ENCODE measurements at regions not wholly inside any gene's neighbourhood (a gene's known extent, or its start where the extent isn't known, plus 50 kb on each side); places are given as distances from the start of the nearest gene placed in this dataset.

DNA sequence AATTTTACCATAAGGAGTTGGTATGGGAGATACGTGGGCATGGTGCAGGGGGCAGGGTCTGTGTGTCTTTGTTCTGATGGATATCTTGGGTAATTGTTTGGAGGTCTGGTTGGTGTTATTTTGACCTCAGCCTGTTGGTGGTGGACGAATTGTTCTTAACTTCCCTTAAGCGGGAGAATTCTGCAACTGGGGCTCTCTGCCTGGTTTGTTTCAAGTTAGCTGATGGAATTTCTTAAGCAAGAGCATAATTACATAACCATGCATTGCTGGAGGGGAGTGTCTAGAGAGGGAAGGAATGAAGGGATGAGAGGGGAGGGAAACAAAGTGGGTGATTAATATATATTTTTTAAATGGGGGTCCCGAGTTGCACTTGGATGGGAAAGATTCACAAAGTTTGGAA lies 908.5 kb upstream of the RAG2 start:
- peaks cover 26% of the 10 kb centered on the region for H3K4me1 Mint-ChIP-seq (ENCODE audit: low read depth)
- TF ChIP-seq, protein P1, sequence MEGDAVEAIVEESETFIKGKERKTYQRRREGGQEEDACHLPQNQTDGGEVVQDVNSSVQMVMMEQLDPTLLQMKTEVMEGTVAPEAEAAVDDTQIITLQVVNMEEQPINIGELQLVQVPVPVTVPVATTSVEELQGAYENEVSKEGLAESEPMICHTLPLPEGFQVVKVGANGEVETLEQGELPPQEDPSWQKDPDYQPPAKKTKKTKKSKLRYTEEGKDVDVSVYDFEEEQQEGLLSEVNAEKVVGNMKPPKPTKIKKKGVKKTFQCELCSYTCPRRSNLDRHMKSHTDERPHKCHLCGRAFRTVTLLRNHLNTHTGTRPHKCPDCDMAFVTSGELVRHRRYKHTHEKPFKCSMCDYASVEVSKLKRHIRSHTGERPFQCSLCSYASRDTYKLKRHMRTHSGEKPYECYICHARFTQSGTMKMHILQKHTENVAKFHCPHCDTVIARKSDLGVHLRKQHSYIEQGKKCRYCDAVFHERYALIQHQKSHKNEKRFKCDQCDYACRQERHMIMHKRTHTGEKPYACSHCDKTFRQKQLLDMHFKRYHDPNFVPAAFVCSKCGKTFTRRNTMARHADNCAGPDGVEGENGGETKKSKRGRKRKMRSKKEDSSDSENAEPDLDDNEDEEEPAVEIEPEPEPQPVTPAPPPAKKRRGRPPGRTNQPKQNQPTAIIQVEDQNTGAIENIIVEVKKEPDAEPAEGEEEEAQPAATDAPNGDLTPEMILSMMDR (IDR thresholded peaks at IDR 0.05), result no peak
- no peaks in the 10 kb centered on the region for H3K36me3 Mint-ChIP-seq (ENCODE audit: low read depth)
- H3K4me3 Mint-ChIP-seq (ENCODE audit: unreplicated experiment), result no peak overlapping the region
- H3K9me3 Mint-ChIP-seq (ENCODE audit: low read depth), result no peaks in the 10 kb centered on the region
- no peak for DNase-seq (ENCODE audit: low spot score)
- H3K27me3 Mint-ChIP-seq (ENCODE audit: low read depth), result no peaks in the 10 kb centered on the region
- H3K27ac Mint-ChIP-seq (ENCODE audit: unreplicated experiment), result no peak overlapping the region

DNA sequence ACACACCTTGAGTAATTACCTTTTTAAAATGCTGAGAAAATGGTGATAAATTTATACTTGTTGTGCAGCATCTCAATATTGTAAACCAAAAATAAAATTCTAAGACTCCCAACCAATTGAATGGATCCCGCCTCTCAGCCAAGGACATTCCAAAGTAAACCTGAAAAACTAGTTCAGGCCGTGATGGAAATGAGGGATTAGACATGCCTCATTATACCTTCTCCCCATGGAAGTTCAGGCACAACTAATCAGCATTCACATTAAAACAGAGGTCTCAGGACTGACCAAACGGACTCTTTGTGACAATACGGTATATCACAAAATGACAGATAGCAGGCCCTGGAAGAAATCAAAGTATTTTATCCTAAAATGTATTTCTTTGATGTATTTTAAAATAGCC lies 907.4 kb upstream of the RAG2 start:
- no peaks in the 10 kb centered on the region for H3K36me3 Mint-ChIP-seq (ENCODE audit: low read depth)
- H3K27me3 Mint-ChIP-seq (ENCODE audit: low read depth), result no peaks in the 10 kb centered on the region
- peaks cover 22% of the 10 kb centered on the region for H3K4me1 Mint-ChIP-seq (ENCODE audit: low read depth)
- DNase-seq (ENCODE audit: low spot score), result no peak
- H3K9me3 Mint-ChIP-seq (ENCODE audit: low read depth), result no peaks in the 10 kb centered on the region
- TF ChIP-seq, protein P1 (IDR thresholded peaks at IDR 0.05), result no peak
- no peak overlapping the region for H3K4me3 Mint-ChIP-seq (ENCODE audit: unreplicated experiment)
- H3K27ac Mint-ChIP-seq (ENCODE audit: unreplicated experiment), result peak overlapping the region; percentile 69

DNA sequence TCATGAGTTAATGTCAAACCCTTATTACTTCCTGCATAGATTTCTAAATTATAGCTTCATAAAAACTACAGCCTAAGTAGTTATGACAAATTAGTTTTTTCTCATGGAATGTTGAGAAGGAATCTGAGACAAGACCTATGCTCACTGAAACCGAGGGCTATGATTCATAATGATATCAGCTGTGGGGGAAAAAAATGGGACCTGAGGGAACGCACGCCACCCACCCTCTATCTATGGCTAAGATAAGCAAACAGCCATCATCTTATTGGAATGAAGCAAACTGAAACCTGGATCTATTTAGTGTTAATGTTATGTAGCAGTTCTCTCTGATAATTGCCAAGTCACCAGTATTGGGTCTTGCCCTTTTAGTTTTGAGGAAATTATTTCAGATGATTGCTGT lies 906.9 kb upstream of the RAG2 start:
- H3K4me3 Mint-ChIP-seq (ENCODE audit: unreplicated experiment), result no peak overlapping the region
- peaks cover 22% of the 10 kb centered on the region for H3K4me1 Mint-ChIP-seq (ENCODE audit: low read depth)

DNA sequence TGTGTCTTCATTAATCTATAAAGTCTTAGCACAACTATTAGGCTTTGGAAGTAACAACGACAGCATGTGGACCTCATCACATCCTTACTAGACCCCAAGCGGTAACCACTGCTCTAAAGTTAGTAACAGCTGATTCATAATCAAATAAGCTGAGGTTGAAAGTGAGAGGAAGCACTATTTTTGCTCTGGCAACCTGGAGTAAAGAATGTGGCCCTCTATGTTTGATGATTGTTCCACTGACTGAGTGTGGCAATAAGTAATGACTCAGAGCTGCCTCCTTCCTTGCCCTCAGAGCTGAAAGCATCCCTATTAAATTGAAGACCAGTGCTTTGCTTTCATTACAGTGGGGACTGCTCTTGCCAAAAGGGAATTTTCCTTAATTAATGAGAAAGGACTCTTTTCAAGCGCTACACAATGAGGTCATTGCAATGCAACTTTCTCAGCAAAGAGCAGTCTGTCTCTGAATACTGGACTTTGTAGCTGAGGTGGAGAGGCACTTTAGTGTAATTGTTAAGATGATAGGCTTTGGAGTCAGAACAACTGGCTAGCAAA lies 906.1 kb upstream of the RAG2 start:
- DNase-seq (ENCODE audit: low spot score), result no peak
- Mint-ChIP-seq H3K9me3 (ENCODE audit: low read depth) (no peaks in the 10 kb centered on the region), H3K27me3 (ENCODE audit: low read depth) (no peaks in the 10 kb centered on the region), H3K4me1 (ENCODE audit: low read depth) (peaks cover 22% of the 10 kb centered on the region), H3K36me3 (ENCODE audit: low read depth) (no peaks in the 10 kb centered on the region), H3K27ac (ENCODE audit: unreplicated experiment) (peak overlapping the region; percentile 69), H3K4me3 (ENCODE audit: unreplicated experiment) (no peak overlapping the region)
- TF ChIP-seq, protein P1 (IDR thresholded peaks at IDR 0.05), result no peak

More for the DNA sequence above, 906.9 kb upstream of the RAG2 start:
- H3K9me3 Mint-ChIP-seq (ENCODE audit: low read depth), result no peaks in the 10 kb centered on the region
- DNase-seq (ENCODE audit: low spot score), result no peak
- TF ChIP-seq, protein P1 (IDR thresholded peaks at IDR 0.05), result no peak
- H3K27ac Mint-ChIP-seq (ENCODE audit: unreplicated experiment), result peak overlapping the region; percentile 69
- H3K27me3 Mint-ChIP-seq (ENCODE audit: low read depth), result no peaks in the 10 kb centered on the region
- H3K36me3 Mint-ChIP-seq (ENCODE audit: low read depth), result no peaks in the 10 kb centered on the region

DNA sequence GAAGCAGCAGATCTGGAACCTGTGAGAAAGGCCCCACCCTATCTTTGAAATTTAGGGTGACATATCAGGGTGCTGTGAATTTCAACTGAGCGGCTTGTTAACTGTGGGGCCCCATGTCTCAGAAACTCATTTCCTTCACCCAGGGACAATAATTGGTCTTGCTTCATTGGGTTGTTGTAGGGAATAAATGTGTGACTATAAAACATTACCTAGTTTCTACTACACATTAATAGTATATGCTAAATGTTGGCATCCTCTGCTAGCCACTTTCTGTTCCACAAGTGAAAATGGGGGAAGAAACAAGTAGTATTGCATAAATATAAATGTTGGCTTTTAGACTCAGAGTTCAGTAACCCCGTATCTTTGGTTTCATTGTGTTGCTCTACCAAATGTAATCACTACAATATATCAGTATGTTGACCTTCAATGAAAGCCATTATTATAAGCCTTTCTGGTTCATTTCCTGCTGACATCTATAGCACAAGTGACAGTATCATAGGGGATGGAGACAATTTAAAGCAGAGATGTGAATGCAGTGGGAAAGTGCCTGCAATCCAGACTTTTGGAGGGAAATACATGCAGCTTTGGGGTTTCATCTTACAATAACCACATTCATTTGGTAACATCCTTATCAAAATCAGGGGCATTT lies 905.5 kb upstream of the RAG2 start:
- Mint-ChIP-seq H3K9me3 (ENCODE audit: low read depth) (no peaks in the 10 kb centered on the region), H3K4me1 (ENCODE audit: low read depth) (peaks cover 22% of the 10 kb centered on the region), H3K36me3 (ENCODE audit: low read depth) (no peaks in the 10 kb centered on the region), H3K27me3 (ENCODE audit: low read depth) (no peaks in the 10 kb centered on the region), H3K27ac (ENCODE audit: unreplicated experiment) (no peak overlapping the region), H3K4me3 (ENCODE audit: unreplicated experiment) (no peak overlapping the region)
- no peak for DNase-seq (ENCODE audit: low spot score)
- TF ChIP-seq, protein P1 (IDR thresholded peaks at IDR 0.05), result no peak

All from chondrocyte (in vitro differentiated cells).